ENCODE measurements at regions not wholly inside any gene's neighbourhood (a gene's known extent, or its start where the extent isn't known, plus 50 kb on each side); places are given as distances from the start of the nearest gene placed in this dataset.

DNA sequence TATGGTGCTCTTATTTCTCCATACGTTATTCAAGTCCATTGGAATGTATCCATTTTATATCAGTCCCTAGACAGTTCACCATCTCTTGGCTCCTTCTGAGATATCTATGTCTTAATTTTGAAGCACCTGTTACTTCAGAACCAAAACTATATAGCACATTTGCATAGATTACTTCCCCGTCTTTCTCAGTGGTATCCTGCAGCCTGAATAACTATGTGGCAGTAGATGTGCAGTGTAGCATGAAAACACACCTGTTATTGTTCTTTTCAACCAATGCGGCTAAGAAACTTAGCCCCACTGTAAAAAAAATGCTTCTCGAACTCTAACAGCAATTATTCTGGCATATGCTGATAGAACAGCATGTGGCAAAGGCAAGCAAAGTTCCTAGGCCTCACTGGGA lies 1184.4 kb upstream of the ADGRB3 start:
- TF ChIP-seq CTCF (IDR thresholded peaks at IDR 0.05) = no peak
- TF ChIP-seq POLR2AphosphoS5 (IDR thresholded peaks at IDR 0.05) = no peak
- TF ChIP-seq POLR2A (IDR thresholded peaks at IDR 0.05) = no peak

All from prostate gland (tissue), 2 donors.